HEK293T (cell line): ENCODE measurements at regions not wholly inside any gene's neighbourhood (a gene's known extent, or its start where the extent isn't known, plus 50 kb on each side); places are given as distances from the start of the nearest gene placed in this dataset.

Experiments used
- CTCF ChIA-PET: fragments of 350-600 bp; formaldehyde crosslinking; extraction: SDS; loops from one replicate; lab custom pipeline; 2021; ENCODE audit warnings: antibody characterized with exemption, inconsistent platforms; lab: Yijun Ruan, JAX
- POLR2A ChIA-PET: fragments of 350-600 bp; formaldehyde crosslinking; extraction: SDS; loops from one replicate; lab custom pipeline; 2020; ENCODE audit warnings: antibody characterized with exemption, inconsistent platforms; lab: Yijun Ruan, JAX
- DNase-seq: peaks from one replicate; pipeline ENCODE4 v3.0.0; 2012; ENCODE audit warnings: mixed read lengths; ENCODE audit errors: extremely low spot score
- ARNT ChIP-seq: fragments of 450-650 bp; IDR thresholded peaks from 2 replicates; pipeline ENCODE4 v1.6.1; 2017; ENCODE audit warnings: mild to moderate bottlenecking
- BHLHE40 ChIP-seq: fragments of 450-650 bp; IDR thresholded peaks from 2 replicates; pipeline ENCODE4 v1.6.1; 2016; ENCODE audit warnings: mild to moderate bottlenecking, moderate library complexity, borderline replicate concordance
- CTBP1 ChIP-seq: fragments of 450-650 bp; IDR thresholded peaks from 2 replicates; pipeline ENCODE4 v1.6.1; 2016; ENCODE audit warnings: borderline replicate concordance
- ELF4 ChIP-seq: fragments of 450-650 bp; IDR thresholded peaks from 2 replicates; pipeline ENCODE4 v1.6.1; 2017; ENCODE audit warnings: antibody characterized with exemption
- FOXA1 ChIP-seq: fragments of 450-650 bp; IDR thresholded peaks from 2 replicates; pipeline ENCODE4 v1.6.1; 2016; ENCODE audit warnings: mild to moderate bottlenecking
- FOXK2 ChIP-seq: fragments of 450-650 bp; IDR thresholded peaks from 2 replicates; pipeline ENCODE4 v1.6.1; 2016; ENCODE audit warnings: mild to moderate bottlenecking
- FOXM1 ChIP-seq: fragments of 450-650 bp; IDR thresholded peaks from 2 replicates; pipeline ENCODE4 v1.6.1; 2017; ENCODE audit warnings: mild to moderate bottlenecking, borderline replicate concordance
- HDGF ChIP-seq: fragments of 450-650 bp; IDR thresholded peaks from 2 replicates; pipeline ENCODE4 v1.6.1; 2017; ENCODE audit warnings: antibody characterized with exemption, borderline replicate concordance
- L3MBTL2 ChIP-seq: fragments of 450-650 bp; conservative IDR thresholded peaks from 2 replicates; pipeline ENCODE4 v1.6.1; 2016; ENCODE audit warnings: mild to moderate bottlenecking
- LEF1 ChIP-seq: fragments of 450-650 bp; IDR thresholded peaks from 2 replicates; pipeline ENCODE4 v1.6.1; 2017; ENCODE audit warnings: mild to moderate bottlenecking, borderline replicate concordance
- NFRKB ChIP-seq: fragments of 450-650 bp; IDR thresholded peaks from 2 replicates; pipeline ENCODE4 v1.6.1; 2016; ENCODE audit warnings: mild to moderate bottlenecking, moderate library complexity
- PKNOX1 ChIP-seq: fragments of 450-650 bp; IDR thresholded peaks from 2 replicates; pipeline ENCODE4 v1.6.1; 2016
- SP1 ChIP-seq: fragments of 450-650 bp; IDR thresholded peaks from 2 replicates; pipeline ENCODE4 v1.6.1; 2017
- SUZ12 ChIP-seq: fragments of 450-650 bp; IDR thresholded peaks from 2 replicates; pipeline ENCODE4 v1.6.1; 2016; ENCODE audit warnings: mild to moderate bottlenecking
- TARDBP ChIP-seq: fragments of 450-650 bp; IDR thresholded peaks from 2 replicates; pipeline ENCODE4 v1.6.1; 2016
- ZNF384 ChIP-seq: fragments of 450-650 bp; IDR thresholded peaks from 2 replicates; pipeline ENCODE4 v1.6.1; 2016

GRCh38 chr15:67908756-67909155, 68.9 kb upstream of the RNU6-1 start:
- POLR2A ChIA-PET = no interaction called here
- TF ChIP-seq BHLHE40 (no peak), ARNT (no peak), TARDBP (no peak), HDGF (no peak), SUZ12 (no peak)
- no peak for DNase-seq
- CTCF ChIA-PET = no interaction called here

GRCh38 chr15:67911727-67912126, 71.9 kb upstream of the RNU6-1 start:
- POLR2A ChIA-PET = no interaction called here
- CTCF ChIA-PET = no interaction called here

GRCh38 chr15:67914028-67914427, 74.2 kb upstream of the RNU6-1 start:
- POLR2A ChIA-PET = interaction anchor here (0.9 to 2.8 kb wide), 3 partner anchors 10 to 32 kb away, joined by 3 to 13 read pairs (median 6); no protein-coding TSS in a partner anchor
- DNase-seq = no peak

More at GRCh38 chr15:67911727-67912126, 71.9 kb upstream of the RNU6-1 start:
- no peak for DNase-seq
- TF ChIP-seq LEF1 (no peak), HDGF (no peak), ELF4 (no peak), ZNF384 (no peak), FOXM1 (no peak), BHLHE40 (no peak), SUZ12 (no peak)

GRCh38 chr15:67914537-67915460, 75.0 kb upstream of the RNU6-1 start:
- CTCF ChIA-PET = interaction anchor here (2.7 kb wide), 1 partner anchor 51 kb away, joined by 12 read pairs; no protein-coding TSS in a partner anchor
- TF ChIP-seq CTBP1 (no peak), ARNT (no peak), FOXA1 (no peak), HDGF (no peak), FOXM1 (no peak), BHLHE40 (no peak), ZNF384 (no peak), PKNOX1 (no peak), TARDBP (no peak), SUZ12 (no peak), NFRKB (no peak), ELF4 (no peak), SP1 (no peak), LEF1 (no peak), FOXK2 (no peak), L3MBTL2 (no peak)
- no peak for DNase-seq
- POLR2A ChIA-PET = interaction anchor here (0.6 to 2.9 kb wide), 6 partner anchors 9 to 140 kb away, joined by 3 to 13 read pairs (median 6); partner anchors contain the start of gene PIAS1

More at GRCh38 chr15:67914028-67914427, 74.2 kb upstream of the RNU6-1 start:
- TF ChIP-seq CTBP1 = no peak
- TF ChIP-seq ELF4 = no peak
- TF ChIP-seq TARDBP = no peak
- no peak for TF ChIP-seq FOXK2
- CTCF ChIA-PET = interaction anchor here (2.7 kb wide), 1 partner anchor 51 kb away, joined by 12 read pairs; no protein-coding TSS in a partner anchor

GRCh38 chr15:67915461-67916374, 75.9 kb upstream of the RNU6-1 start:
- TF ChIP-seq CTBP1 (no peak), HDGF (no peak), TARDBP (no peak), SP1 (no peak)
- no peak for DNase-seq
- ChIA-PET CTCF (interaction anchor here (2.7 kb wide), 1 partner anchor 52 kb away, joined by 12 read pairs; no protein-coding TSS in a partner anchor), POLR2A (interaction anchor here (1.5 to 2.9 kb wide), 4 partner anchors 22 to 139 kb away, joined by 5 to 13 read pairs (median 8); partner anchors contain the start of gene PIAS1)

GRCh38 chr15:67916565-67916964, 76.7 kb upstream of the RNU6-1 start:
- DNase-seq = no peak
- ChIA-PET CTCF (interaction anchor here (2.7 kb wide), 1 partner anchor 53 kb away, joined by 12 read pairs; no protein-coding TSS in a partner anchor), POLR2A (interaction anchor here (1.1 to 2.9 kb wide), 2 partner anchors 9 to 138 kb away, joined by 4 to 11 read pairs; partner anchors contain the start of gene PIAS1)
- TF ChIP-seq FOXA1 (no peak), HDGF (no peak), ZNF384 (no peak), CTBP1 (no peak), LEF1 (no peak), ELF4 (no peak), ARNT (no peak), NFRKB (no peak)
